H1 (cell line): ENCODE measurements at regions not wholly inside any gene's neighbourhood (a gene's known extent, or its start where the extent isn't known, plus 50 kb on each side); places are given as distances from the start of the nearest gene placed in this dataset.

Experiments used
- JUND ChIP-seq: IDR thresholded peaks from 2 replicates; pipeline ENCODE4 v1.6.1; 2011; ENCODE audit warnings: mild to moderate bottlenecking, improper control_type of control experiment, low read length
- KDM4A ChIP-seq: IDR thresholded peaks from one replicate; pipeline ENCODE4 v1.7.1; 2012; ENCODE audit warnings: low read depth, mild to moderate bottlenecking, moderate library complexity, low read length, inconsistent platforms; ENCODE audit not compliant: severe bottlenecking
- SUZ12 ChIP-seq: fragments of 200-600 bp; sonication (generic); IDR thresholded peaks from 2 replicates; pipeline ENCODE4 v1.6.1; 2012; ENCODE audit warnings: mild to moderate bottlenecking, inconsistent platforms, low read length, moderate library complexity, mixed read lengths
- TF ChIP-seq, protein P1 (sequence below), 3 experiments: IDR thresholded peaks; 1 replicate in 2 of 3; 2 replicates in 1 of 3; pipeline versions ENCODE4 v1.5.1 to v1.6.1; 2011; ENCODE audit warnings: low read length in 3 of 3, mild to moderate bottlenecking in 3 of 3, inconsistent platforms in 2 of 3, low read depth in 1 of 3, moderate library complexity in 1 of 3; ENCODE audit not compliant: insufficient read depth in 1 of 3; ENCODE audit errors: control extremely low read depth in 1 of 3
- TF ChIP-seq, protein P2 (sequence below): fragments of 300-600 bp; sonication (generic); IDR thresholded peaks from 2 replicates; pipeline ENCODE4 v1.7.1; 2012; ENCODE audit warnings: low read length, moderate library complexity, mild to moderate bottlenecking, inconsistent platforms; ENCODE audit not compliant: insufficient replicate concordance

DNA sequence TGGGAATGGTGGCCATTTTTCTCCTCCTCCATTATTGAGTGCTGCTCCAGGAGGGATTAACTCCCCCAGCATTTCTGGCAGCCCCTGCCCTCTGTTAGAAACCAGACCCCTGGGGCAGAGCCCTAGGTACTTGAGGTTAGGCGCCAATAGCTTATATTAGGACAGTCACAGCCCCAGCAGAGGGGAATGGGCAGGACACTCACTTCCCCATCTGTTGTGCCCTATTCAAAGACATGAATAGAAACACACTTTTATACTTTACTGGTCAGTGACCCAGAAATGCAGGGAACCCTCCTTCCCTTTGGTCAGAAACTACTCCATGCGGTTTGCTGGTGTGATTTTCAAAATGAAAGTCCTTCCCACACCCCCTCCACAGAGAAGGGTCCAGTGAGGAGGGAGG lies 267.7 kb downstream of the PTBP2 start (continued):
- TF ChIP-seq, protein P1, sequence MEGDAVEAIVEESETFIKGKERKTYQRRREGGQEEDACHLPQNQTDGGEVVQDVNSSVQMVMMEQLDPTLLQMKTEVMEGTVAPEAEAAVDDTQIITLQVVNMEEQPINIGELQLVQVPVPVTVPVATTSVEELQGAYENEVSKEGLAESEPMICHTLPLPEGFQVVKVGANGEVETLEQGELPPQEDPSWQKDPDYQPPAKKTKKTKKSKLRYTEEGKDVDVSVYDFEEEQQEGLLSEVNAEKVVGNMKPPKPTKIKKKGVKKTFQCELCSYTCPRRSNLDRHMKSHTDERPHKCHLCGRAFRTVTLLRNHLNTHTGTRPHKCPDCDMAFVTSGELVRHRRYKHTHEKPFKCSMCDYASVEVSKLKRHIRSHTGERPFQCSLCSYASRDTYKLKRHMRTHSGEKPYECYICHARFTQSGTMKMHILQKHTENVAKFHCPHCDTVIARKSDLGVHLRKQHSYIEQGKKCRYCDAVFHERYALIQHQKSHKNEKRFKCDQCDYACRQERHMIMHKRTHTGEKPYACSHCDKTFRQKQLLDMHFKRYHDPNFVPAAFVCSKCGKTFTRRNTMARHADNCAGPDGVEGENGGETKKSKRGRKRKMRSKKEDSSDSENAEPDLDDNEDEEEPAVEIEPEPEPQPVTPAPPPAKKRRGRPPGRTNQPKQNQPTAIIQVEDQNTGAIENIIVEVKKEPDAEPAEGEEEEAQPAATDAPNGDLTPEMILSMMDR (IDR thresholded peaks at IDR 0.05; ENCODE audit: control extremely low read depth in 1 of 3, insufficient read depth in 1 of 3, low read depth in 1 of 3, low read length in 3 of 3) = no peak
- TF ChIP-seq, protein P2, sequence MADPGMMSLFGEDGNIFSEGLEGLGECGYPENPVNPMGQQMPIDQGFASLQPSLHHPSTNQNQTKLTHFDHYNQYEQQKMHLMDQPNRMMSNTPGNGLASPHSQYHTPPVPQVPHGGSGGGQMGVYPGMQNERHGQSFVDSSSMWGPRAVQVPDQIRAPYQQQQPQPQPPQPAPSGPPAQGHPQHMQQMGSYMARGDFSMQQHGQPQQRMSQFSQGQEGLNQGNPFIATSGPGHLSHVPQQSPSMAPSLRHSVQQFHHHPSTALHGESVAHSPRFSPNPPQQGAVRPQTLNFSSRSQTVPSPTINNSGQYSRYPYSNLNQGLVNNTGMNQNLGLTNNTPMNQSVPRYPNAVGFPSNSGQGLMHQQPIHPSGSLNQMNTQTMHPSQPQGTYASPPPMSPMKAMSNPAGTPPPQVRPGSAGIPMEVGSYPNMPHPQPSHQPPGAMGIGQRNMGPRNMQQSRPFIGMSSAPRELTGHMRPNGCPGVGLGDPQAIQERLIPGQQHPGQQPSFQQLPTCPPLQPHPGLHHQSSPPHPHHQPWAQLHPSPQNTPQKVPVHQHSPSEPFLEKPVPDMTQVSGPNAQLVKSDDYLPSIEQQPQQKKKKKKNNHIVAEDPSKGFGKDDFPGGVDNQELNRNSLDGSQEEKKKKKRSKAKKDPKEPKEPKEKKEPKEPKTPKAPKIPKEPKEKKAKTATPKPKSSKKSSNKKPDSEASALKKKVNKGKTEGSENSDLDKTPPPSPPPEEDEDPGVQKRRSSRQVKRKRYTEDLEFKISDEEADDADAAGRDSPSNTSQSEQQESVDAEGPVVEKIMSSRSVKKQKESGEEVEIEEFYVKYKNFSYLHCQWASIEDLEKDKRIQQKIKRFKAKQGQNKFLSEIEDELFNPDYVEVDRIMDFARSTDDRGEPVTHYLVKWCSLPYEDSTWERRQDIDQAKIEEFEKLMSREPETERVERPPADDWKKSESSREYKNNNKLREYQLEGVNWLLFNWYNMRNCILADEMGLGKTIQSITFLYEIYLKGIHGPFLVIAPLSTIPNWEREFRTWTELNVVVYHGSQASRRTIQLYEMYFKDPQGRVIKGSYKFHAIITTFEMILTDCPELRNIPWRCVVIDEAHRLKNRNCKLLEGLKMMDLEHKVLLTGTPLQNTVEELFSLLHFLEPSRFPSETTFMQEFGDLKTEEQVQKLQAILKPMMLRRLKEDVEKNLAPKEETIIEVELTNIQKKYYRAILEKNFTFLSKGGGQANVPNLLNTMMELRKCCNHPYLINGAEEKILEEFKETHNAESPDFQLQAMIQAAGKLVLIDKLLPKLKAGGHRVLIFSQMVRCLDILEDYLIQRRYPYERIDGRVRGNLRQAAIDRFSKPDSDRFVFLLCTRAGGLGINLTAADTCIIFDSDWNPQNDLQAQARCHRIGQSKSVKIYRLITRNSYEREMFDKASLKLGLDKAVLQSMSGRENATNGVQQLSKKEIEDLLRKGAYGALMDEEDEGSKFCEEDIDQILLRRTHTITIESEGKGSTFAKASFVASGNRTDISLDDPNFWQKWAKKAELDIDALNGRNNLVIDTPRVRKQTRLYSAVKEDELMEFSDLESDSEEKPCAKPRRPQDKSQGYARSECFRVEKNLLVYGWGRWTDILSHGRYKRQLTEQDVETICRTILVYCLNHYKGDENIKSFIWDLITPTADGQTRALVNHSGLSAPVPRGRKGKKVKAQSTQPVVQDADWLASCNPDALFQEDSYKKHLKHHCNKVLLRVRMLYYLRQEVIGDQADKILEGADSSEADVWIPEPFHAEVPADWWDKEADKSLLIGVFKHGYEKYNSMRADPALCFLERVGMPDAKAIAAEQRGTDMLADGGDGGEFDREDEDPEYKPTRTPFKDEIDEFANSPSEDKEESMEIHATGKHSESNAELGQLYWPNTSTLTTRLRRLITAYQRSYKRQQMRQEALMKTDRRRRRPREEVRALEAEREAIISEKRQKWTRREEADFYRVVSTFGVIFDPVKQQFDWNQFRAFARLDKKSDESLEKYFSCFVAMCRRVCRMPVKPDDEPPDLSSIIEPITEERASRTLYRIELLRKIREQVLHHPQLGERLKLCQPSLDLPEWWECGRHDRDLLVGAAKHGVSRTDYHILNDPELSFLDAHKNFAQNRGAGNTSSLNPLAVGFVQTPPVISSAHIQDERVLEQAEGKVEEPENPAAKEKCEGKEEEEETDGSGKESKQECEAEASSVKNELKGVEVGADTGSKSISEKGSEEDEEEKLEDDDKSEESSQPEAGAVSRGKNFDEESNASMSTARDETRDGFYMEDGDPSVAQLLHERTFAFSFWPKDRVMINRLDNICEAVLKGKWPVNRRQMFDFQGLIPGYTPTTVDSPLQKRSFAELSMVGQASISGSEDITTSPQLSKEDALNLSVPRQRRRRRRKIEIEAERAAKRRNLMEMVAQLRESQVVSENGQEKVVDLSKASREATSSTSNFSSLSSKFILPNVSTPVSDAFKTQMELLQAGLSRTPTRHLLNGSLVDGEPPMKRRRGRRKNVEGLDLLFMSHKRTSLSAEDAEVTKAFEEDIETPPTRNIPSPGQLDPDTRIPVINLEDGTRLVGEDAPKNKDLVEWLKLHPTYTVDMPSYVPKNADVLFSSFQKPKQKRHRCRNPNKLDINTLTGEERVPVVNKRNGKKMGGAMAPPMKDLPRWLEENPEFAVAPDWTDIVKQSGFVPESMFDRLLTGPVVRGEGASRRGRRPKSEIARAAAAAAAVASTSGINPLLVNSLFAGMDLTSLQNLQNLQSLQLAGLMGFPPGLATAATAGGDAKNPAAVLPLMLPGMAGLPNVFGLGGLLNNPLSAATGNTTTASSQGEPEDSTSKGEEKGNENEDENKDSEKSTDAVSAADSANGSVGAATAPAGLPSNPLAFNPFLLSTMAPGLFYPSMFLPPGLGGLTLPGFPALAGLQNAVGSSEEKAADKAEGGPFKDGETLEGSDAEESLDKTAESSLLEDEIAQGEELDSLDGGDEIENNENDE = no peak
- TF ChIP-seq KDM4A (no peak), JUND (no peak), SUZ12 (no peak)
